DND-41 (cell line): ENCODE measurements at regions not wholly inside any gene's neighbourhood (a gene's known extent, or its start where the extent isn't known, plus 50 kb on each side); places are given as distances from the start of the nearest gene placed in this dataset.

Experiments
- EZH2 ChIP-seq: IDR thresholded peaks from 3 replicates; pipeline ENCODE4 v1.6.1; 2012; ENCODE audit warnings: borderline replicate concordance, low read depth, mild to moderate bottlenecking, moderate library complexity, low read length, inconsistent platforms; ENCODE audit not compliant: severe bottlenecking
- TF ChIP-seq, protein P1 (sequence below): IDR thresholded peaks from 2 replicates; pipeline ENCODE4 v1.5.1; 2012; ENCODE audit warnings: borderline replicate concordance, low read length, moderate library complexity, mild to moderate bottlenecking; ENCODE audit not compliant: poor library complexity, severe bottlenecking; ENCODE audit errors: extremely low read depth

DNA sequence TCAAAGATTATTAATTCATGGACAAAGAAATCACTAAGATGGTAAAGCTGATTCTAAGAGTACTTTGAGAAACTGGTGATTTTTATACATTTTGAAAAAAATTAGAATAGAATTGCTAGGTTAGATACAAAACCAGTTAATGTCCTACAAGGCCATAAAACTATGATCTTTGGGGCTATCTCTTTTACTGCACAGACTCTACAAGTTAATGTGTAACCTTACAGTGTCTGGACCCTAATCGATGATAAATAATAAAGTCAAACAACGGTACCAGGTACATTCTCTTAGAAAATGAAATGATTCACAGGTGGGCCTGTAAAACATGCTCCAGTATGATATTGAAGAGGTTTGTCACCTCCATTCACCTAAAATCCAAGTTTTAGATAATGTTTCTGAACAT is 199.8 kb upstream of the LYZL1 start:
- TF ChIP-seq, protein P1, sequence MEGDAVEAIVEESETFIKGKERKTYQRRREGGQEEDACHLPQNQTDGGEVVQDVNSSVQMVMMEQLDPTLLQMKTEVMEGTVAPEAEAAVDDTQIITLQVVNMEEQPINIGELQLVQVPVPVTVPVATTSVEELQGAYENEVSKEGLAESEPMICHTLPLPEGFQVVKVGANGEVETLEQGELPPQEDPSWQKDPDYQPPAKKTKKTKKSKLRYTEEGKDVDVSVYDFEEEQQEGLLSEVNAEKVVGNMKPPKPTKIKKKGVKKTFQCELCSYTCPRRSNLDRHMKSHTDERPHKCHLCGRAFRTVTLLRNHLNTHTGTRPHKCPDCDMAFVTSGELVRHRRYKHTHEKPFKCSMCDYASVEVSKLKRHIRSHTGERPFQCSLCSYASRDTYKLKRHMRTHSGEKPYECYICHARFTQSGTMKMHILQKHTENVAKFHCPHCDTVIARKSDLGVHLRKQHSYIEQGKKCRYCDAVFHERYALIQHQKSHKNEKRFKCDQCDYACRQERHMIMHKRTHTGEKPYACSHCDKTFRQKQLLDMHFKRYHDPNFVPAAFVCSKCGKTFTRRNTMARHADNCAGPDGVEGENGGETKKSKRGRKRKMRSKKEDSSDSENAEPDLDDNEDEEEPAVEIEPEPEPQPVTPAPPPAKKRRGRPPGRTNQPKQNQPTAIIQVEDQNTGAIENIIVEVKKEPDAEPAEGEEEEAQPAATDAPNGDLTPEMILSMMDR, result no peak
- TF ChIP-seq EZH2, result no peak
